Retinal pigment epithelial cell (primary cell): ENCODE measurements at regions not wholly inside any gene's neighbourhood (a gene's known extent, or its start where the extent isn't known, plus 50 kb on each side); places are given as distances from the start of the nearest gene placed in this dataset.

ENCODE experiments used
- DNase-seq: peaks from one replicate; pipeline ENCODE4 v3.0.0-alpha.2; 2010; ENCODE audit warnings: low read depth
- H3K4me3 ChIP-seq: 2 replicates; pipeline ENCODE4 v1.5.1; 2011; ENCODE audit warnings: mild to moderate bottlenecking, low read length, control low read depth, moderate library complexity
- CTCF ChIP-seq: conservative IDR thresholded peaks from 2 replicates; pipeline ENCODE4 v1.5.1; 2011; ENCODE audit warnings: low read depth, low read length, control low read depth, inconsistent platforms

GRCh38 chr4:114109776-114110175 is 130.3 kb upstream of the ARSJ start:
- H3K4me3 ChIP-seq, result no peak overlapping the region
- no peak for TF ChIP-seq CTCF
- DNase-seq, result no peak

GRCh38 chr4:114115526-114115925 is 136.1 kb upstream of the ARSJ start:
- DNase-seq, result no peak
- no peak overlapping the region for H3K4me3 ChIP-seq
- no peak for TF ChIP-seq CTCF

- TF ChIP-seq CTCF, result no peak
- DNase-seq, result no peak
- H3K4me3 ChIP-seq, result no peak overlapping the region
These were observed 137.4 kb upstream of the ARSJ start for GRCh38 chr4:114116861-114117260.

- TF ChIP-seq CTCF, result no peak
These were observed 141.8 kb upstream of the ARSJ start for GRCh38 chr4:114121221-114121620.

GRCh38 chr4:114132199-114132598 is 152.8 kb upstream of the ARSJ start:
- H3K4me3 ChIP-seq, result no peak overlapping the region
- no peak for TF ChIP-seq CTCF
- no peak for DNase-seq

More at GRCh38 chr4:114121221-114121620, 141.8 kb upstream of the ARSJ start:
- DNase-seq, result no peak
- no peak overlapping the region for H3K4me3 ChIP-seq

GRCh38 chr4:114132830-114133229 is 153.4 kb upstream of the ARSJ start:
- no peak for DNase-seq
- H3K4me3 ChIP-seq, result no peak overlapping the region
- peak; percentile 49 for TF ChIP-seq CTCF

GRCh38 chr4:114136069-114136468 is 156.6 kb upstream of the ARSJ start:
- no peak overlapping the region for H3K4me3 ChIP-seq
- DNase-seq, result no peak
- TF ChIP-seq CTCF, result no peak
